Esophagus muscularis mucosa (tissue), 4 donors: ENCODE measurements at regions not wholly inside any gene's neighbourhood (a gene's known extent, or its start where the extent isn't known, plus 50 kb on each side); places are given as distances from the start of the nearest gene placed in this dataset.
"Not testable (repeated sequence)": the region's sequence is repeated elsewhere in the genome, so short reads cannot be mapped to it uniquely, and the experiment has no call there.

Experiments used
- DNase-seq: peaks from one replicate; pipeline ENCODE4 v3.0.0-alpha.2; 2017; ENCODE audit errors: extremely low spot score
- H3K27ac ChIP-seq, 4 donors: fragments of 200-600 bp; sonication (generic); replicated peaks in 1 of 4; 1 replicate in 3 of 4; 2 replicates in 1 of 4; pipeline ENCODE4 v1.5.1; 2016 to 2019; ENCODE audit warnings: mild to moderate bottlenecking in 1 of 4
- H3K27me3 ChIP-seq, 4 donors: fragments of 200-600 bp; sonication (generic); one replicate each; pipeline versions ENCODE4 v1.5.1 to v1.6.0; 2016 to 2019
- H3K36me3 ChIP-seq, 4 donors: fragments of 200-600 bp; sonication (generic); one replicate each; pipeline ENCODE4 v1.5.1; 2016 to 2019
- H3K4me1 ChIP-seq, 4 donors: fragments of 200-600 bp; sonication (generic); one replicate each; pipeline ENCODE4 v1.5.1; 2016 to 2019
- H3K4me3 ChIP-seq, 4 donors: fragments of 200-600 bp; sonication (generic); 1 replicate in 2 of 4; 2 replicates in 2 of 4; pipeline ENCODE4 v1.5.1; 2016 to 2019; ENCODE audit warnings: mild to moderate bottlenecking in 4 of 4, moderate library complexity in 1 of 4
- H3K9me3 ChIP-seq, 4 donors: fragments of 200-600 bp; sonication (generic); 1 replicate in 3 of 4; 2 replicates in 1 of 4; pipeline ENCODE4 v1.5.1; 2016 to 2019
- EP300 ChIP-seq: sonication (generic); formaldehyde crosslinking; IDR thresholded peaks from one replicate; pipeline ENCODE4 v1.6.1; 2017; ENCODE audit warnings: antibody characterized with exemption
- POLR2A ChIP-seq: fragments of 450-650 bp; IDR thresholded peaks from one replicate; pipeline ENCODE4 v1.6.1; 2017; ENCODE audit warnings: antibody characterized with exemption, moderate library complexity, mild to moderate bottlenecking, low read depth
- POLR2AphosphoS5 ChIP-seq, 2 donors: sonication (generic); formaldehyde crosslinking; IDR thresholded peaks; one replicate each; pipeline ENCODE4 v1.6.1; 2017; ENCODE audit warnings: antibody characterized with exemption in 2 of 2
- WGBS: methylation state at CpG from one replicate; pipeline ENCODE4 v1.1.5; 2018; 5-methylcytosine and 5-hydroxymethylcytosine counted together
- intact Hi-C: fragments of 100-400 bp; cut with DNase I; formaldehyde crosslinking; loops from one replicate; pipeline ENCODE4 v1.15.1; 2023
- TF ChIP-seq, protein P1 (sequence below), 3 experiments: fragments of 200-600 bp in 2 of 3; fragments of 450-650 bp in 1 of 3; sonication (generic) in 2 of 3; IDR thresholded peaks; one replicate each; pipeline ENCODE4 v1.5.1; 2017 to 2019; ENCODE audit warnings: antibody characterized with exemption in 3 of 3, mild to moderate bottlenecking in 2 of 3, moderate library complexity in 1 of 3

DNA sequence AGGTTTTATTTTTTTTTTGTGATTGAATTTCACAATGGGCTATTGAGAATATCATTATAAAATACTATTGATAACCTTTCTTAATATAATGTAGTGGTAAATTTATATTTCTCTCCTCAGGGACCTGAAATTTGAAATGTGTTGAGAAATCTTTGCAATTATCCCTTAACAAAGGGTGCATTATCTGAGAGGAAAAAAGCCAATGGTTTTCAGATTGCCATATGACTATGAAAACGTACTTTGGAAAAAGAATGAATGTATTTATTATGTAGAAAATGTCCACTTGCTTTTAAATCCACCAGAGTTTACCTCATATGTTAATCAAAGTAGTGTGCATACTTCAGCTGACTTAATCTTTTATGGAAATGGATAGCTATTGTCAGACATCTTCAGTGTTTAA lies 441.1 kb downstream of the AMY1C start:
- TF ChIP-seq POLR2AphosphoS5 (IDR thresholded peaks at IDR 0.05) (no peak), POLR2A (no peak), EP300 (no peak)
- TF ChIP-seq, protein P1, sequence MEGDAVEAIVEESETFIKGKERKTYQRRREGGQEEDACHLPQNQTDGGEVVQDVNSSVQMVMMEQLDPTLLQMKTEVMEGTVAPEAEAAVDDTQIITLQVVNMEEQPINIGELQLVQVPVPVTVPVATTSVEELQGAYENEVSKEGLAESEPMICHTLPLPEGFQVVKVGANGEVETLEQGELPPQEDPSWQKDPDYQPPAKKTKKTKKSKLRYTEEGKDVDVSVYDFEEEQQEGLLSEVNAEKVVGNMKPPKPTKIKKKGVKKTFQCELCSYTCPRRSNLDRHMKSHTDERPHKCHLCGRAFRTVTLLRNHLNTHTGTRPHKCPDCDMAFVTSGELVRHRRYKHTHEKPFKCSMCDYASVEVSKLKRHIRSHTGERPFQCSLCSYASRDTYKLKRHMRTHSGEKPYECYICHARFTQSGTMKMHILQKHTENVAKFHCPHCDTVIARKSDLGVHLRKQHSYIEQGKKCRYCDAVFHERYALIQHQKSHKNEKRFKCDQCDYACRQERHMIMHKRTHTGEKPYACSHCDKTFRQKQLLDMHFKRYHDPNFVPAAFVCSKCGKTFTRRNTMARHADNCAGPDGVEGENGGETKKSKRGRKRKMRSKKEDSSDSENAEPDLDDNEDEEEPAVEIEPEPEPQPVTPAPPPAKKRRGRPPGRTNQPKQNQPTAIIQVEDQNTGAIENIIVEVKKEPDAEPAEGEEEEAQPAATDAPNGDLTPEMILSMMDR (IDR thresholded peaks at IDR 0.05) = no peak
- WGBS = 53% methylated on average over 1 of the region's 1 CpG

DNA sequence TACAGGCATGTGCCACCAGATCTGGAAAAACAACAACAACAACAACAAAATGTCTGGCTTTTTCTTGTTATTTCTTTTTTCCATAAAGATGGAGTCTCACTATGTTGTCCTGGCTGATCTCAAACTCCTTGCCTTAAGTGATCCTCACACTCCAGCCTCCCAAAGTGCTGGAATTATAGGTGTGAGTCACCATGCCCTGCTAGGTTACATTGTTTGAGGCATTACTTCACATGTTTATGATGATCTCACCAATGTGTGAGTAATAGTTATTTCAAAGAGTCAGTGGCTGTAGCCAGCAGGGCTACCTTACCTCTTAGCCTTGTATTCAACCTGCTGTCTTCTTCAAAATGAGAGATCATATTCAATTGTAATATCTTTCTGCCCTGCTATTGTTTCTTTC lies 445.7 kb downstream of the AMY1C start:
- Histone ChIP-seq H3K27me3 (no peaks in the 10 kb centered on the region), H3K4me3 (no peak overlapping the region), H3K36me3 (no peaks in the 10 kb centered on the region), H3K4me1 (no peaks in the 10 kb centered on the region), H3K9me3 (peaks cover 0 to 3% (median 0%) of the 10 kb centered on the region in 4 donors), H3K27ac (no peak overlapping the region)
- DNase-seq = no peak
- intact Hi-C loops = no loop called here
- TF ChIP-seq POLR2A (no peak), POLR2AphosphoS5 (IDR thresholded peaks at IDR 0.05) (no peak), EP300 (no peak)
- TF ChIP-seq, protein P1 (IDR thresholded peaks at IDR 0.05) = no peak

More for the DNA sequence above, 441.1 kb downstream of the AMY1C start:
- Histone ChIP-seq H3K36me3 (no peaks in the 10 kb centered on the region), H3K4me1 (no peaks in the 10 kb centered on the region), H3K4me3 (no peak overlapping the region), H3K9me3 (no peaks in the 10 kb centered on the region), H3K27ac (no peak overlapping the region), H3K27me3 (no peaks in the 10 kb centered on the region)
- intact Hi-C loops = no loop called here
- no peak for DNase-seq

- no peak for TF ChIP-seq EP300
- DNase-seq = no peak
- intact Hi-C loops = no loop called here
- H3K4me3 ChIP-seq = no peak overlapping the region
- no peaks in the 10 kb centered on the region for H3K4me1 ChIP-seq
- H3K9me3 ChIP-seq = peaks cover 0 to 3% (median 0%) of the 10 kb centered on the region in 4 donors
- no peaks in the 10 kb centered on the region for H3K36me3 ChIP-seq
- H3K27me3 ChIP-seq = no peaks in the 10 kb centered on the region
- H3K27ac ChIP-seq = no peak overlapping the region
Observed at GRCh38 chr1:104196136-104196535, 446.4 kb downstream of the AMY1C start.

DNA sequence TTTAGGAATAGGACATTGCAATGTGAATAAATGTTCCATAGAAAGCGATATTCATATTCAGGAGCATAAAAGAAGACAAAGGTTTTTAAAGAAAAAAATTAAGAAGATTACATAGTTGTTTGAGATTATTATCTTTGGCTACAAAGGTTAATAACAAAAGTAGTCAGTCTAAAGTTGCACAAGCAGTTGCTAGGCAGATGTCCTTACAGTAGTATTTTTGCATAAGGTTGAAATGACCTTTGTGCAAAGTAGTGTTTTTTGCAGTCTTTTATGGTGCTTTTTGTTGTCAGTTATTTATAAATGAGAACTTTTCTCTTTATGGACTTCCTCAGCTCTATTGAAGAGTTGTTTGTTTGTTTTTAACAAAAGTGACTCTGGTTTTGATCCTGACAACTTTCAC lies 447.8 kb downstream of the AMY1C start:
- Histone ChIP-seq H3K9me3 (peaks cover 0 to 7% (median 0%) of the 10 kb centered on the region in 4 donors), H3K27me3 (no peaks in the 10 kb centered on the region), H3K4me3 (no peak overlapping the region), H3K27ac (no peak overlapping the region), H3K4me1 (no peaks in the 10 kb centered on the region), H3K36me3 (no peaks in the 10 kb centered on the region)
- no peak for DNase-seq
- intact Hi-C loops = no loop called here
- 91% methylated on average over 1 of the region's 1 CpG for WGBS
- TF ChIP-seq EP300 (no peak), POLR2A (no peak), POLR2AphosphoS5 (IDR thresholded peaks at IDR 0.05) (no peak)
- TF ChIP-seq, protein P1 (IDR thresholded peaks at IDR 0.05) = no peak

GRCh38 chr1:104212239-104212638 lies 462.5 kb downstream of the AMY1C start:
- 93% methylated on average over 1 of the region's 1 CpG for WGBS

GRCh38 chr1:104217395-104217986 lies 467.8 kb downstream of the AMY1C start:
- DNase-seq, H3K27ac ChIP-seq, H3K36me3 ChIP-seq, intact Hi-C loops, H3K4me1 ChIP-seq, H3K27me3 ChIP-seq, H3K4me3 ChIP-seq: not testable (repeated sequence)
- H3K9me3 ChIP-seq = peaks cover 0 to 10% (median 0%) of the 10 kb centered on the region in 4 donors
- WGBS = 93% methylated on average over 26 of the region's 28 CpGs

More at GRCh38 chr1:104212239-104212638, 462.5 kb downstream of the AMY1C start:
- Histone ChIP-seq H3K4me3 (no peak overlapping the region), H3K9me3 (no peaks in the 10 kb centered on the region), H3K27me3 (no peaks in the 10 kb centered on the region), H3K36me3 (no peaks in the 10 kb centered on the region), H3K4me1 (no peaks in the 10 kb centered on the region), H3K27ac (no peak overlapping the region)
- intact Hi-C loops = no loop called here
- no peak for DNase-seq
- TF ChIP-seq POLR2A = no peak
- no peak for TF ChIP-seq POLR2AphosphoS5 (IDR thresholded peaks at IDR 0.05)
- TF ChIP-seq, protein P1 (IDR thresholded peaks at IDR 0.05) = no peak
- no peak for TF ChIP-seq EP300
